Activated T-helper 2 cell treated with anti-CD3 and anti-CD28 coated beads, Interferon-gamma antibody, Interleukin-2, Interleukin-4, amounts not matched to agents 10 μg/mL and 5 μg/mL and 100 μg/mL, durations not matched to agents 14 hours and 24 hours and 36 hours (primary cell): ENCODE measurements at regions not wholly inside any gene's neighbourhood (a gene's known extent, or its start where the extent isn't known, plus 50 kb on each side); places are given as distances from the start of the nearest gene placed in this dataset.

Experiments used
- DNase-seq: peaks from one replicate; pipeline ENCODE4 v3.0.0; 2021; ENCODE audit warnings: low spot score
- H3K27ac Mint-ChIP-seq: one replicate; pipeline ENCODE4 v1.8.0; 2021; ENCODE audit warnings: mixed read lengths
- H3K27me3 Mint-ChIP-seq: one replicate; pipeline ENCODE4 v1.8.0; 2021; ENCODE audit warnings: low read depth, mixed read lengths
- H3K36me3 Mint-ChIP-seq: one replicate; pipeline ENCODE4 v1.8.0; 2021; ENCODE audit warnings: low read depth, mixed read lengths
- H3K4me1 Mint-ChIP-seq: one replicate; pipeline ENCODE4 v1.8.0; 2021; ENCODE audit warnings: low read depth, mixed read lengths
- H3K4me3 Mint-ChIP-seq: one replicate; pipeline ENCODE4 v1.8.0; 2021; ENCODE audit warnings: low read depth, mild to moderate bottlenecking, moderate library complexity, mixed read lengths
- H3K9me3 Mint-ChIP-seq: one replicate; pipeline ENCODE4 v1.8.0; 2021; ENCODE audit warnings: mixed read lengths
- intact Hi-C: fragments of 100-400 bp; cut with micrococcal nuclease; formaldehyde crosslinking; loops from one replicate; pipeline ENCODE4 v1.15.1; 2023

DNA sequence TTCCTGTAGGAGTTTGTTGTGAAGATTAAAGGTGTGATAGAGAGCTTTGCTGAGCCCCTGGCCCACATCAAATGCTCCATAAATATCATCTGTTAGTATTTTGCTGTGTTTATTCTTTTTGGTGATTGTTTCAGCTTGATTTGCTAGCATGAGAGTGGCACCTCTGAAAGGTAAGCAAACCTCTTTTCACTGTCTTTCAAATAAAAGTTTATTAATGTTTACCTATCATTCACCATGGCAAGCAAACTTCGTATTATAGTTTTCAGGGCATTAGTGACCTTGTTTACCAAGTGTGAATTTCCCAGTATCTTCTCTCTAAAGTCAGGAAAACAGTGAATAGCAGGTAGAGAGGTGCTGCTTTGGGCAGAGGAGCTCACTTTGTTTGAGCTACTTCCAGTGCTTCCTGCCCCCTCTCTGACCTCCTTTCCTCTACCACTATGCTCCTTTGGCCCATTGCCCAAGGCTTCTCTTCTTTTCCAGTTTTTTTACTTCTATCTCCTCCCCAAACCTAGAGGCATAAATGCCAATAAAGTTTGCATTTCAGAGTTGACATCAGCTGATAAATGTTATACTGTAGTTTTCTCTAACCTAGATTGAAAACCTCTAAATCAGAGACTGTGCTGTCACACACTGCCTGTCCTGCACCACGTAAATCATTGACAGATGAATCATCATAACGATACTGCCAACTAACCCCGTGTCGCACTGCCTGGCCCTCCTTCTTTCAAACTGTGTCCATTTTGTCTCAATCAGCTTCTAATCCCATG lies 569.0 kb downstream of the TUSC7 start:
- no peak for DNase-seq
- intact Hi-C loops: no loop called here
- Mint-ChIP-seq H3K36me3 (no peaks in the 10 kb centered on the region), H3K9me3 (peaks cover 3% of the 10 kb centered on the region), H3K4me1 (no peaks in the 10 kb centered on the region), H3K4me3 (no peak overlapping the region), H3K27me3 (no peaks in the 10 kb centered on the region), H3K27ac (no peak overlapping the region)

- DNase-seq: no peak
- Mint-ChIP-seq H3K36me3 (no peaks in the 10 kb centered on the region), H3K27me3 (no peaks in the 10 kb centered on the region), H3K9me3 (peaks cover 3% of the 10 kb centered on the region), H3K4me3 (no peak overlapping the region), H3K4me1 (no peaks in the 10 kb centered on the region), H3K27ac (no peak overlapping the region)
- intact Hi-C loops: no loop called here
Observed at GRCh38 chr3:117281371-117281770, 571.8 kb downstream of the TUSC7 start.

DNA sequence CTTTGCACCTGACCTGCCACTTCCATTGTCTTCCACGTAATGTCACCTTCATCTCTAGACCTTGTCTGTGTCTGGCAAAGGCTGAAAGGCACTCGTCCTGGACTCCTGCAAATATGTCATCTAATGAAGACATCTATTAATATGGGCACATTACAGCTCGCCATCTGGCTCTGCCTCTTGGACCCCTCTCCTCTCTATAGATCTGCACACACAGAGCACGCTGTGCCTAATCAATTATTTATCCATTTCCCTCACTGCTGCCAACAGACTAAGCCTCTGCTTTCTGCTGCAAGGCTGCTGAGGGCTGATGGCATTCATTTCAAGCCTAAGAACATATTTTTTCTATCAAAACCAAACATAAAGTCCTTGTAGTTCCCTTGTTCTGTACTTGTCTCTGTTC lies 573.0 kb downstream of the TUSC7 start:
- no peaks in the 10 kb centered on the region for H3K27me3 Mint-ChIP-seq
- no peak overlapping the region for H3K4me3 Mint-ChIP-seq
- peaks cover 3% of the 10 kb centered on the region for H3K9me3 Mint-ChIP-seq
- H3K36me3 Mint-ChIP-seq: no peaks in the 10 kb centered on the region
- DNase-seq: no peak
- H3K4me1 Mint-ChIP-seq: no peaks in the 10 kb centered on the region
- H3K27ac Mint-ChIP-seq: no peak overlapping the region
- intact Hi-C loops: no loop called here

GRCh38 chr3:117285737-117286136 lies 576.2 kb downstream of the TUSC7 start:
- DNase-seq: no peak
- Mint-ChIP-seq H3K4me3 (no peak overlapping the region), H3K9me3 (peaks cover 7% of the 10 kb centered on the region), H3K36me3 (no peaks in the 10 kb centered on the region), H3K27me3 (no peaks in the 10 kb centered on the region), H3K27ac (no peak overlapping the region), H3K4me1 (no peaks in the 10 kb centered on the region)
- intact Hi-C loops: no loop called here

DNA sequence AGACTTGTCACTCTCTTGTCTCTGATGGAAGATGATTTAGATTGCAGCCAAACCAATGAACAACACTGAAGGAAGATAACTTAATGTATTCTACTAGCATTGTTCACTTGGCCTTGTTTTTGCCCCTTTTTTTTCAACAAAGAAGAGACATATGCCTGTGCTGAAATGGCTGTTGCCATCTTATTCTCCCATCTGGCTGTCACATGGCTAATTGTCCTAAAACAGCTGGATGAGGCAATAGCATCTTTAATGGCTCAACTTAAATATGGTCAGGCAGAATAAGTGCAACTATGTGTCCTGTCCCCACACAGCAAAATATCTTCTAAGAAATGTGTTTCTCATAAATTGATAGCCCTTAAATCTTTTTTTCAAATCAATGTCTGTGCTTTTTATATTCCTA lies 576.9 kb downstream of the TUSC7 start:
- Mint-ChIP-seq H3K36me3 (no peaks in the 10 kb centered on the region), H3K27ac (no peak overlapping the region), H3K27me3 (no peaks in the 10 kb centered on the region), H3K4me1 (no peaks in the 10 kb centered on the region), H3K9me3 (peaks cover 7% of the 10 kb centered on the region), H3K4me3 (no peak overlapping the region)
- intact Hi-C loops: no loop called here
- no peak for DNase-seq

DNA sequence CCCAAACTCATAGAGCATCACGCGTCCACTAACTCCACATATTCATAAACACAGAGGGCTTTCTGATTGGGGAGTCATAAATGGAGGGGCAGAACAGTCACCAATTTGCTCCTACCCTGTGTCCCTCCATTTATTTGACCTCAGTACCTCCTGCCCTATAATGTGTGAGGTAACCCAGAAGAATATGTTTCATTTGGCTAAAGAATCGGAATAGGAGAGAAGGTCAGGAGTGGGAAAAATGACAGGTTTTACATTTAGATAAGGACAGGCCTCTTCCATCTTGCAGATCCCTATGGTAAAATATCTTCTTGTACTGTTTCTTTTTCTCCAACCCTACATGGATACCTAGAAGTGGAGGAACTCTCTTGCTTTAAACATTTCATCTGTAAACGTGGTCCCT lies 578.0 kb downstream of the TUSC7 start:
- H3K4me1 Mint-ChIP-seq: no peaks in the 10 kb centered on the region
- H3K4me3 Mint-ChIP-seq: no peak overlapping the region
- no peak for DNase-seq
- H3K36me3 Mint-ChIP-seq: no peaks in the 10 kb centered on the region
- H3K27ac Mint-ChIP-seq: no peak overlapping the region
- H3K9me3 Mint-ChIP-seq: peaks cover 7% of the 10 kb centered on the region
- intact Hi-C loops: no loop called here
- H3K27me3 Mint-ChIP-seq: no peaks in the 10 kb centered on the region

DNA sequence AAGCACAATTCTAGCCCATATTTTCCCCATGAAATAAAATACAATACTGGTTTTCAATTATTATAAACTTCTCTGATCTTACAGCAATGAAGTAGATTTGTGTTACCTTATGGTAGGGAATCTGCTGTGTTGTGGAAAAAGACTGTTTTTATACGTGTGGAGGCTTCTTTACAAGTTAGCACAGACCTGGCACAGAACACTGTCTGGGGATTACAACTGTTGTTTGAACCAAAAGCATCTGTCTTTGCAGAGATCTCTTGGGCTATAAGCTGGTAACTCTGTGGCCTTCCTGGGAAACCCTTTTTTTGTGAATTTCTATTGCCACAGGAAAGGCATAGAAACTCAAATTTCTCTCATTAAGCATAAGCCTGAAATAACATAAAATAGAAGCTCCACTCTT lies 581.9 kb downstream of the TUSC7 start:
- intact Hi-C loops: no loop called here
- Mint-ChIP-seq H3K27me3 (no peaks in the 10 kb centered on the region), H3K4me1 (no peaks in the 10 kb centered on the region), H3K27ac (no peak overlapping the region), H3K4me3 (no peak overlapping the region), H3K36me3 (no peaks in the 10 kb centered on the region), H3K9me3 (peaks cover 9% of the 10 kb centered on the region)
- DNase-seq: no peak

DNA sequence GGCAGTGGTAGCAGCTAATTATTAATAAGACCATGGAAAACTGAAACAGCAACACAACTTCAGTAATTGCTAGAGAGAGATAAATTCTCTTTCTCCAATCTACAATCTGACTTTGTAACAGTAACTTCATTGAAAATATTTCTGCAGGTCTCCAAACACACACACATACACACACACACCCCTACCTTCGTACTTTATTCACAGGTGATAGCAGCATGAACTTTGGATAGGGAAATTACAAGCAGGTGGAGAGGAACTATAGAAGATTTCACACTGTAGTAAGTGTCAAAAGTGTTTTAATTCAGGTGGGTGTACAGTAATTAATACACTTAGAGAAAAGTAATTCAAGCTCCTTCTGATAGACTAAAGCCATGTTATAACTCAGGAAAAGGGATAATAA lies 587.5 kb downstream of the TUSC7 start:
- Mint-ChIP-seq H3K9me3 (peaks cover 9% of the 10 kb centered on the region), H3K4me3 (no peak overlapping the region), H3K36me3 (no peaks in the 10 kb centered on the region), H3K27me3 (no peaks in the 10 kb centered on the region), H3K4me1 (no peaks in the 10 kb centered on the region), H3K27ac (no peak overlapping the region)
- intact Hi-C loops: no loop called here
- DNase-seq: no peak

GRCh38 chr3:117297541-117297940 lies 588.0 kb downstream of the TUSC7 start:
- Mint-ChIP-seq H3K36me3 (no peaks in the 10 kb centered on the region), H3K27me3 (no peaks in the 10 kb centered on the region), H3K9me3 (peaks cover 9% of the 10 kb centered on the region), H3K27ac (no peak overlapping the region), H3K4me3 (no peak overlapping the region), H3K4me1 (no peaks in the 10 kb centered on the region)
- intact Hi-C loops: no loop called here
- DNase-seq: no peak

DNA sequence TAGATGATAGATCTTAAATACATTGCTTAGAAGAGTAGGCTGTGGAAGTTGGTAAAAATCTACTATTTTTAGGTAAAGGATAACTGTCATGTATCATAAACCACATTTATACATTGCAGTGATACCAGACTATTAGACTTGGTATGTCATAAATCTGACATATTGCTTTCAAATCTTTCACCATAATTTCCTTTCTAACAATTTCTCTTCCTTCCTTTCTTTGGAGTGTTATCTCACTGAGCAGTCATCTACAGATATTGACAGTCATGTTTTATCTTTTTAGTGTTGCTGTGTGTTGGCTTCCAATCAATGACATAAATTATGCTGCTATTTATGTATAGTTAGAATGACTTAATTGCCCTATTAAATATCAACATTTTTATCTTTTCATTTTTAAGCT lies 588.7 kb downstream of the TUSC7 start:
- no peak for DNase-seq
- no peaks in the 10 kb centered on the region for H3K4me1 Mint-ChIP-seq
- intact Hi-C loops: no loop called here
- no peak overlapping the region for H3K4me3 Mint-ChIP-seq
- H3K27me3 Mint-ChIP-seq: no peaks in the 10 kb centered on the region
- no peak overlapping the region for H3K27ac Mint-ChIP-seq
- H3K9me3 Mint-ChIP-seq: peaks cover 4% of the 10 kb centered on the region
- H3K36me3 Mint-ChIP-seq: no peaks in the 10 kb centered on the region

GRCh38 chr3:117302428-117302827 lies 592.8 kb downstream of the TUSC7 start:
- Mint-ChIP-seq H3K4me1 (no peaks in the 10 kb centered on the region), H3K9me3 (peaks cover 4% of the 10 kb centered on the region), H3K27ac (no peak overlapping the region), H3K36me3 (no peaks in the 10 kb centered on the region), H3K27me3 (no peaks in the 10 kb centered on the region), H3K4me3 (no peak overlapping the region)
- DNase-seq: no peak
- intact Hi-C loops: no loop called here

- H3K4me1 Mint-ChIP-seq: no peaks in the 10 kb centered on the region
- H3K9me3 Mint-ChIP-seq: peaks cover 4% of the 10 kb centered on the region
- no peaks in the 10 kb centered on the region for H3K27me3 Mint-ChIP-seq
- no peaks in the 10 kb centered on the region for H3K36me3 Mint-ChIP-seq
- intact Hi-C loops: no loop called here
- no peak overlapping the region for H3K4me3 Mint-ChIP-seq
- DNase-seq: no peak
- no peak overlapping the region for H3K27ac Mint-ChIP-seq
Observed at GRCh38 chr3:117303443-117303842, 593.9 kb downstream of the TUSC7 start.

DNA sequence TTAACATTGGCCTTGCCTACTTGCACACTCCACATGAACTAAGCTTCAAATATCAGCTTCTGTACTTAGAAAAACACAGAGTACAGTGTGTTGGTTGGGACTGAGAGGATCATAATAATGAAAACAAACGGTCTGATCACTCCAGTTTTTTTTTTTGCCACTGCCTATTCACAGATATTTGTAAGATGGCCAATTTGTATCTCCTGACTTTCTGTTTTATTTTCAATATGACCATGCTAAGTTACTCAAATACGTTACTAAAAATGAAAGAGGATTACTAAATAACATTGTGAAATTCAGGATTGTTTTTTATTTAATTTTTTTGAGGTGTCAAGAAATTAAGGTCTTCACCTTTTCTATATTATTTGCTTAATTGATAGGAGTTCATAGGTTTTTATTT lies 595.1 kb downstream of the TUSC7 start:
- Mint-ChIP-seq H3K9me3 (peaks cover 2% of the 10 kb centered on the region), H3K27ac (no peak overlapping the region), H3K36me3 (no peaks in the 10 kb centered on the region), H3K4me1 (no peaks in the 10 kb centered on the region), H3K27me3 (no peaks in the 10 kb centered on the region), H3K4me3 (no peak overlapping the region)
- intact Hi-C loops: no loop called here
- DNase-seq: no peak

DNA sequence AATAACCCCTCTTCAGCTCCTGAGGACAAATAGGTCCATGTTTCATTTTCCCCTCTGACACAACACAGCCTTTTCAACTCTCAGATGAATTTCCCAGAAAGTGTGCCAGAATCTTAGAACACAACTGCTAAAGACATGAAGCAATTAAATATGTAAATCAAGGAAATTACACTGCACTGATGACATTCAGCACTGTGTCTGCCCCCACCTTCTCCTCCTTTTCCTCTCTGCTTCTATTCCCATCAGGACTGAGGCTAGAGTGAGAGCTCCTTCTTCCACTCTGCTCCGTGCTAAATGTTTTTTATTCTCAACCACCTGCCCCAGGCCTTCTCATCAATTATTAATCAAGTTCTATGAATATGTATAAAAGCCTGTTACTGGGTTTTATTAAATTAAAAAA lies 596.1 kb downstream of the TUSC7 start:
- no peaks in the 10 kb centered on the region for H3K27me3 Mint-ChIP-seq

More for the DNA sequence above, 596.1 kb downstream of the TUSC7 start:
- H3K9me3 Mint-ChIP-seq: no peaks in the 10 kb centered on the region
- no peak overlapping the region for H3K4me3 Mint-ChIP-seq
- H3K4me1 Mint-ChIP-seq: no peaks in the 10 kb centered on the region
- intact Hi-C loops: no loop called here
- H3K36me3 Mint-ChIP-seq: no peaks in the 10 kb centered on the region
- no peak overlapping the region for H3K27ac Mint-ChIP-seq
- no peak for DNase-seq
